Keratinocyte (primary cell): ENCODE measurements at regions not wholly inside any gene's neighbourhood (a gene's known extent, or its start where the extent isn't known, plus 50 kb on each side); places are given as distances from the start of the nearest gene placed in this dataset.

Experiments
- DNase-seq: peaks from one replicate; pipeline ENCODE4 v3.0.0-alpha.2; 2011; ENCODE audit warnings: low read depth, missing footprints, low spot score
- FAIRE-seq: peaks from 2 replicates; lab custom pipeline; 2011; peaks lifted over from hg19 to GRCh38; lab: Jason Lieb, UNC
- H2AFZ ChIP-seq: 2 replicates; pipeline ENCODE4 v1.6.0; 2012; ENCODE audit warnings: low read length, control low read depth, inconsistent platforms; ENCODE audit not compliant: control insufficient read depth
- H3K27ac ChIP-seq: 2 replicates; pipeline ENCODE4 v1.5.1; 2011; ENCODE audit warnings: low read length; ENCODE audit not compliant: control insufficient read depth, insufficient read depth
- H3K27me3 ChIP-seq: 3 replicates; pipeline ENCODE4 v1.6.0; 2011; ENCODE audit warnings: low read length; ENCODE audit not compliant: control insufficient read depth, insufficient read depth; ENCODE audit errors: extremely low read depth
- H3K36me3 ChIP-seq, 2 experiments: 2 replicates in 1 of 2; 3 replicates in 1 of 2; pipeline ENCODE4 v1.5.1; 2011; ENCODE audit warnings: low read length in 2 of 2, mild to moderate bottlenecking in 1 of 2; ENCODE audit not compliant: control insufficient read depth in 2 of 2, insufficient read depth in 2 of 2; ENCODE audit errors: extremely low read depth in 1 of 2
- H3K4me1 ChIP-seq: 3 replicates; pipeline ENCODE4 v1.5.1; 2011; ENCODE audit warnings: low read length; ENCODE audit not compliant: control insufficient read depth, insufficient read depth; ENCODE audit errors: extremely low read depth
- H3K4me2 ChIP-seq: 3 replicates; pipeline ENCODE4 v1.6.0; 2011; ENCODE audit warnings: low read depth, low read length; ENCODE audit not compliant: control insufficient read depth, insufficient read depth; ENCODE audit errors: extremely low read depth
- H3K4me3 ChIP-seq, 3 experiments: fragments of 200-600 bp in 1 of 3; sonication (generic) in 1 of 3; 2 replicates in 2 of 3; 3 replicates in 1 of 3; pipeline ENCODE4 v1.5.1; 2011 to 2016; ENCODE audit warnings: low read length in 3 of 3, mild to moderate bottlenecking in 3 of 3, control low read depth in 2 of 3, inconsistent platforms in 1 of 3, low read depth in 1 of 3, mixed read lengths in 1 of 3, mixed run types in 1 of 3, moderate library complexity in 1 of 3; ENCODE audit not compliant: control insufficient read depth in 2 of 3, insufficient read depth in 2 of 3; ENCODE audit errors: extremely low read depth in 1 of 3
- H3K79me2 ChIP-seq: 2 replicates; pipeline ENCODE4 v1.6.0; 2012; ENCODE audit warnings: low read length; ENCODE audit not compliant: control insufficient read depth, insufficient read depth
- H3K9ac ChIP-seq: 3 replicates; pipeline ENCODE4 v1.6.0; 2011; ENCODE audit warnings: low read length; ENCODE audit not compliant: control insufficient read depth, insufficient read depth; ENCODE audit errors: extremely low read depth
- H3K9me1 ChIP-seq: 3 replicates; pipeline ENCODE4 v1.6.0; 2011; ENCODE audit warnings: low read length; ENCODE audit not compliant: control insufficient read depth, insufficient read depth; ENCODE audit errors: extremely low read depth
- H3K9me3 ChIP-seq: 2 replicates; pipeline ENCODE4 v1.5.1; 2012; ENCODE audit warnings: low read depth, low read length; ENCODE audit not compliant: control insufficient read depth
- H4K20me1 ChIP-seq: 3 replicates; pipeline ENCODE4 v1.6.0; 2011; ENCODE audit warnings: low read length; ENCODE audit not compliant: control insufficient read depth, insufficient read depth; ENCODE audit errors: extremely low read depth
- CTCF ChIP-seq, 3 experiments: IDR thresholded peaks in 1 of 3; conservative IDR thresholded peaks in 1 of 3; optimal IDR thresholded peaks in 1 of 3; 2 replicates in 2 of 3; 3 replicates in 1 of 3; pipeline versions ENCODE3 to v1.5.1; 2011; ENCODE audit warnings: low read length in 3 of 3, mild to moderate bottlenecking in 3 of 3, moderate library complexity in 2 of 3, control low read depth in 1 of 3, inconsistent platforms in 1 of 3; ENCODE audit not compliant: insufficient read depth in 2 of 3; ENCODE audit errors: extremely low read depth in 1 of 3
- EZH2 ChIP-seq: IDR thresholded peaks from one replicate; pipeline ENCODE4 v1.6.1; 2012; ENCODE audit warnings: inconsistent platforms, mild to moderate bottlenecking, low read length, moderate library complexity
- dilution Hi-C: fragments of 300-500 bp; cut with MboI; formaldehyde crosslinking; loops from one replicate; pipeline ENCODE4 v1.7.0; 2020; ENCODE audit warnings: low sequenced_read_pairs; ENCODE audit not compliant: extremely low pct_ligation_motif_present

- Histone ChIP-seq H3K36me3 (no peaks in the 10 kb centered on the region), H3K4me2 (no peak overlapping the region), H3K4me1 (peaks cover 19% of the 10 kb centered on the region), H2AFZ (no peak overlapping the region), H3K9me3 (no peaks in the 10 kb centered on the region), H3K27me3 (peaks cover 3% of the 10 kb centered on the region), H3K4me3 (no peak overlapping the region), H3K27ac (no peak overlapping the region), H3K9me1 (no peaks in the 10 kb centered on the region), H4K20me1 (no peaks in the 10 kb centered on the region), H3K9ac (no peak overlapping the region), H3K79me2 (no peaks in the 10 kb centered on the region)
- no peak for FAIRE-seq
- DNase-seq: no peak
- dilution Hi-C loops: no loop called here
- TF ChIP-seq EZH2: no peak
- TF ChIP-seq CTCF (optimal IDR thresholded peaks at IDR 0.05 in 1 of 3, IDR thresholded peaks at IDR 0.05 in 1 of 3, conservative IDR thresholded peaks at IDR 0.05 in 1 of 3; ENCODE audit: extremely low read depth in 1 of 3, insufficient read depth in 2 of 3, low read length in 3 of 3): no peak
Measured at GRCh38 chr11:19365743-19366410, 125.1 kb upstream of the E2F8 start.

- Histone ChIP-seq H2AFZ (no peak overlapping the region), H4K20me1 (no peaks in the 10 kb centered on the region), H3K9me3 (no peaks in the 10 kb centered on the region), H3K27ac (no peak overlapping the region), H3K9ac (no peak overlapping the region), H3K4me3 (no peak overlapping the region), H3K36me3 (no peaks in the 10 kb centered on the region), H3K4me2 (no peak overlapping the region), H3K9me1 (no peaks in the 10 kb centered on the region), H3K27me3 (peaks cover 25% of the 10 kb centered on the region), H3K4me1 (no peaks in the 10 kb centered on the region), H3K79me2 (no peaks in the 10 kb centered on the region)
- DNase-seq (no peak), FAIRE-seq (no peak)
- dilution Hi-C loops: no loop called here
- TF ChIP-seq EZH2: no peak
- TF ChIP-seq CTCF (optimal IDR thresholded peaks at IDR 0.05 in 1 of 3, IDR thresholded peaks at IDR 0.05 in 1 of 3, conservative IDR thresholded peaks at IDR 0.05 in 1 of 3; ENCODE audit: extremely low read depth in 1 of 3, insufficient read depth in 2 of 3, low read length in 3 of 3): no peak
Measured at GRCh38 chr11:19359221-19360000, 118.7 kb upstream of the E2F8 start.
